CD4-positive, alpha-beta T cell treated with Interleukin-2 at 100 ng/mL for 4 hours (primary cell): ENCODE measurements at regions not wholly inside any gene's neighbourhood (a gene's known extent, or its start where the extent isn't known, plus 50 kb on each side); places are given as distances from the start of the nearest gene placed in this dataset.
"Not testable (repeated sequence)": the region's sequence is repeated elsewhere in the genome, so short reads cannot be mapped to it uniquely, and the experiment has no call there.

ENCODE experiments used
- DNase-seq: peaks from one replicate; pipeline ENCODE4 v3.0.0-alpha.2; 2020; ENCODE audit warnings: low spot score

GRCh38 chr13:65378484-65378883, 1851.7 kb downstream of the PCDH9 start:
- DNase-seq: no peak

DNA sequence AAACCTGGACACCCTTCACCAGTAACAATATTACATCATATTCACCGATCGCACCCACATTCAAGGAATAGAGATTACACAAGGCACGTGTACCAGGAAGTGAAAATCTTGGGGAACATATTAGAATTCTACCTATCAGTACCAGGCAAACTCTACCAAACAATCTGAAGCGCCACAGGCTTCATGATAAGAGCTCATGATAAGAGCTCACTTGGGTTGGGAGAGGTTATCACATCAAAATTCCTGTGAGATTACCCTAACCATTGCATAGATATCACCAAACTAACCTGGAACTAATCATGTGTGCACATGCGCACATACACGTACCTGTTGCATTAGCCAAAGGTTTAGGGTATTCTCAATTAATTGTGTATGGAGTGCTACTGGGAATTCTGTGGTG, 1861.3 kb downstream of the PCDH9 start:
- DNase-seq: no peak

DNA sequence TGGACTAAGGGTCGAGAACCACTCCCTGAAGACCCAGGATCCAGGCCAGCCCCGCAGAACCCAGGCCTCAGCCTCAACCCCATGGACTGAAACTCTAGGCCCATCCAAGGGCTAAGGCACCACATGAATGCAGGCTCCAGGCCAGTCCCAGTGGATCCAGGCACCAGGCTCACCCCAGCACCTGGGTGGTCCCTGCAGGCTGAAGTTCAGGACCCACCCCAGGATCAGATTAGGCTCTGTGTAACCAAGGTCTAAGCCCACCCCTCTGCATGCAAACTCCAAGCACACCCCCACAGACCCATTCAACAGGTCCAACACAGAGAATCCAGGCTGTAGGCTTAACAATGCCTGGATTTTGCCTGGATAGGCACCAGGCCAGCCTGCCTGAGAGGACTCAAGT, 1876.2 kb downstream of the PCDH9 start:
- no peak for DNase-seq

- DNase-seq: not testable (repeated sequence)
These were observed 1877.0 kb downstream of the PCDH9 start for GRCh38 chr13:65353150-65353549.

DNA sequence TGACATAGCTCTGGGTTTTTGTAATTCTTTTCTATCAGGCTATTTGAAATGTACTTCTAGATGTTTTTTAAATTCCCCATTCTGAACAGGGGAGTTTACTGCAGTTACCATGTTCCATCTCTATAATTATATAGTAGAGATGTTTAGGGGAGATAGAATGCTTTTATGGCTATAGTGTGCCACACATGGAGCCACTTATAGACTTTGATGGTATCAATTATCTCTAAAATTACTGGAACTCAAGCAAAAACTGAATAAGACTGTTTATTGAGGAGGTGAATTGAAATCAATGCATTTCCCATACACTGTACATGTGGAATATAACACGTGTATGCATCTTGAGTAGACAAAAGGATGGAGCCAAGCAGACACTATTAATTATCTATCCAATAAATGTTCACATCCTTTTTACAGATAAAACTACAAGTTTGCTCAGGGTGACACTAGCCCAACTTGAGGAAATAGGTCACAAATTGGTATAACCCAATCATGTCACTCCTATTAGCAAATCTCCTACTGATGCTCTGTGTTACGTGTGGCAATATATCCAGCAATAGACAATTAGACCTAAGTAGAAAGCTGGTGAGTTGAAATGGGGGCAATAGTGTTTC, 1882.6 kb downstream of the PCDH9 start:
- no peak for DNase-seq

DNA sequence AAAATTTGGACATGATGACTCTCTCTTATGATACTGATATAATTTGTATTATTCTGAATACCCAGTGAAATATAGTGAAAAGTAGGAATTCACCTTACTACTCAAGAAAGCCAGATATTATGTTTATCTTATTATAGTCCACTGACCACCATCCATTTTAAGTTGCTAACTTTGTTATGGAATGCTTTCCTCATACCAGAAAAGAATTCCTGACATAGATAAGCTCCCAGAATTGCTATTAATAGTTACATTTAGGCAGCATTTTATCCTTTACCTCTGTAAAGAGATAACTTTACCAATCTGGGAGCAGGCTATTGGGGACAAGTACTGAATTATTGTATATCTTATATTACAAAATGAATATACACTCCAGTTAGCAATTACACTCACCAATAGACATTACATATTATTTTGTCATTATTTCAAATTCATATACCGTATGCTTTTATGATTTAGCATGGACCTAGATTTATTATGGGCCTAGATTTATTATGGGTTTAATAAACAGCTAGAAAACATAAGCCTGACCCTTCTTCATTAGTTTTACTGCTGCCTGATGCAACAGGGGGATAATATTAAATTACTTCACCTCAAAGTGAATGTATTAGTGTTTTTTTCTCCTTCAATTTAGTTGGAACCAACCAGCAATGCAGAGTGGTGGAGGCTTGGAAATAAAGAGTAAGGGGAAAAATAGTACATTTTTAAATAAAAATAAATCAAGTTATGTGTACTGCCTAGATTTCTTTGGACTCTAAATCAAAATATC, 1886.1 kb downstream of the PCDH9 start:
- no peak for DNase-seq

DNA sequence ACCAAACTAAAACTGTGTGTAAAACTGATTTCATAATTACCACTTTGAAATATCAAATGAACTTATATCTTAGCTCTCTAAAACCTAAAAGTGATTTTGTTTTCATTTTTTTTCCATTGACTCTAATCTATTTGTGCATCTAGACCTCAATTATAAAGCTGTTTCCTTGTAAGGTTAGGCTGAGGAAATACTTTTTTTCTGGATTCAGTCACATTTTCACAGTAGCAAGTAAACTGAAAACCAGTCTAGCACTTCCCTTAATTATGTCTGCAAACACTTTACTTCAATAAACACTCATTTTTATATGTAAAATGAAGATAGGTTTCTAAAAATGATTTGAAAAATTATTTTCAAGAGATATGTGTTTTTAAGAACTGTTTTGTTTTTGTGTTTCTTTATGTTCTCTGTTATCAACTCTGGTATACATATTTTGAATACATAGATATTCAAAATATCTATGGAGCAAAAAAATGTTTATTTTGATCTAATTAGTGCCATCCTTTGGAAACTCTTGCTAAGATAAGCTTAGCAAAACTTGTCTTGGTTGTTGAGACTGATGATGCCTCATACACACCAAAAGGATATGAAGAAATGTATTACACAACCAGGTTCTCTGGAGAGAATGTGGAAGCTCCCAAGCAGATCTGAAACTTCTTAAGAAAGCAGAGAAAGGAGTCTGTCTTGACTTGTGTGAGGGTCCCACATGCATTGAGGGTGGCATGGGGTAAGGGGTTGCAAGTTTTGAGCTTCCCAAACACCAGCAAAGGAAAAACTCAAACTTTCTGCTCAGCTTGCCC, 1887.4 kb downstream of the PCDH9 start:
- DNase-seq: no peak

DNA sequence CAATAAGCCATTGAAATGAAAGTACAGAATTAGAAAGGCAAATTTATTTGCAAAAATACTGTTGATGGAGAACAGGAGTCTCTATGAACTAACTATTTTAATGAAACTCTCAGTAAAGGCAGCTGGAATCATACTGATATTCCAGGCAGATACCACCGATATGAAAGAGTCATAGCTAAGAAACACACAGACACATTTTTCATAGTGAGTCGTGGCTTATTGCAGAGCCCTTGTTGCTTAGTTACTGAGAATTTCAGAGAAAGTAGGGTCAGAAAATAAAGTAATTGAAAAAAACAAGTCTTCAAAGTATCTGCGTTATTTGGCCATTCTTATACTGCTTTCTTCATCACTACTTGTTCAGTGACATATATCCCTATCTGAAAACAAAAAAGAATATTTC, 1890.9 kb downstream of the PCDH9 start:
- no peak for DNase-seq

DNA sequence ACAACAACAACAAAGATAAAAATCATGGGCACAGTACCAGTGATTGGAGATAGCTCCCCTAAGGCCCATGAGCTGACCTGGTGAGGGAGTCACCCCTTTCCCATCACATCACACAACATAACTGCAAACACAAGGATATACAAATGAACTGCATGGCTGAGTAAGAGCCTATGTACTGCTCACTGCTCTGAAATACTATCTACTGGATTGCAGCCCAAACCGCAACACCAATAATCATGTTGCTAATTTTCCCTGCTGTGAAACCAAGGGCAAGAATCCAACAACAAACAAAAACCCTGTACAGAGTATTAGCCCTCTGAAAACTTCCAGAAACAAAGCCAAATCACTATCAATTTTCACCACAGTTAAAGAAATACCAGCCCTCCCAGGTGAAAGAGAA, 1893.2 kb downstream of the PCDH9 start:
- DNase-seq: no peak

- DNase-seq: no peak
These were observed 1893.9 kb downstream of the PCDH9 start for GRCh38 chr13:65336087-65336749.

DNA sequence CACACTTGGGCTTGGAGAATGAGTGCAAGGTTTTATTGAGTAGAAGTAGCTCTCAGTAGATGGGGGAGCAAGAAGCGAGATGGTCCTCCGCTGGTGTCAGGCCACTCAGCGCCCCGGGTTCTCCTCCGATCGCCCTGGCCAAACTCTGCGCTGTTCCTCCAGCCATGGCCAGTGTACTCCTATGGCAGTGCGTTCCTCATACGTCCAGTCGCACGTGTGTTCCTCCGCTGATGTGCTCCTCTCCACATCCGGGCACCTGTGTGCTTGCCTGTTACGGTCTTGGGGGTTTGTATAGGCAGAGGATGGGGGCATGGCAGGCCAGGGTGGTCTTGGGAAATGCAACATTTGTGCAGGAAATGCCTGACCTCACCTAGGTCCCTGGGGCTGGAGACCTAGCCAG, 1899.4 kb downstream of the PCDH9 start:
- DNase-seq: no peak

DNA sequence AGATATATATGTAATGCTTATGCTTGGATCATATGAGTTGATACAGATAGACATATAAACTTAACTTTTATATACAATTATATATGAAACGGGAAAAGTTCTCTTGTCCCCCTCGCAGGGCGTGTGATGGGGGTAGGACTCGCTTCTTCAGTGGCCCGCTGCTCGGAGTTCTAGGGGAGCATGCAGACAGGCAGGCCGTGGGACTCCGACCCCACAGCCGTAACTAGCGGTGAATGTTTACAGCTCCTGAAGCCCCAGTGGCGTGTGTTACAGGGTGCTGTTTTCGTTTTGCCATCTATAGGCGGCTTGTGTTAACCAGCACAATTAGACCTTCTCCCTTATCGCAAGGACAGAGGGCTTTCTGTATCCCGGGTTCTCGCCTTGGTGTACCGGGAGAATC, 1899.8 kb downstream of the PCDH9 start:
- no peak for DNase-seq

GRCh38 chr13:65323192-65323591, 1906.9 kb downstream of the PCDH9 start:
- not testable (repeated sequence) for DNase-seq

DNA sequence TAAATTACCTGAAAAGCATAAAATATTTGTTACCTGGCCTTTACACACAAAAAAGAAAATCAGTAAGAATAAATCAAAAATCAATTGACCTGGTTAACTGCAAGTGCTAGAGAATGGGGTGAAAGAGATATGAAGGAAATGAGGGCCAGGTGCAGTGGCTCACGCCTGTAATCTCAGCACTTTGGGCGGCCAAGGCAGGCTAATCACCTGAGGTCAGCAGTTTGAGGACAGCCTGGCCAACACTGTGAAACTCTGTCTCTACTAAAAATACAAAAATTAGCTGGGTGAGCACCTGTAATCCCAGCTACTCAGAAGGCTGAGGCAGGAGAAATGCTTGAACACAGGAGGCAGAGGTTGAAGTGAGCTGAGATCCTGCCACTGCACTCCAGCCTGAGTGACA, 1908.7 kb downstream of the PCDH9 start:
- DNase-seq: not testable (repeated sequence)

- no peak for DNase-seq
These were observed 1916.1 kb downstream of the PCDH9 start for GRCh38 chr13:65314008-65314407.

GRCh38 chr13:65310663-65311328, 1919.3 kb downstream of the PCDH9 start:
- no peak for DNase-seq

DNA sequence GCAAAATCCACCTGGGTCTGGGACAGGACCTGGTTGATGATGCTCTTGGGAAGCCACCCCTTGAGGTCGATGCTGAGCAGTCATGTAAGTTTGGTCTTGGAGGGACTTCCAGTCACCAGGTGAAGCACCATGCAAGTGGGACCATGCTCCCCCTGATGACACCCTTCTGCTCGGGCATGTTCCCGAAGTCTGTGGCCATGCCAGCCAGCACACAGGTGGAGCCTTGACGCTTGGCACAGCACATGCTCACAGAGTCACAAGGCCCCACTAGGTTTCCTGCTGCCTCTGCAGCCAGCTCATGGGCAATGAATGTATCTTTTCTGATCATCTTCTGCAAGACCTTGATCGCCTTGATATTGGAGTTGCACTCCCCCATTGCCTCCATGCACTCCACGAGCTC, 1920.2 kb downstream of the PCDH9 start:
- DNase-seq: no peak

- DNase-seq: not testable (repeated sequence)
These were observed 1921.4 kb downstream of the PCDH9 start for GRCh38 chr13:65308729-65309128.

GRCh38 chr13:65307056-65307455, 1923.1 kb downstream of the PCDH9 start:
- DNase-seq: no peak

DNA sequence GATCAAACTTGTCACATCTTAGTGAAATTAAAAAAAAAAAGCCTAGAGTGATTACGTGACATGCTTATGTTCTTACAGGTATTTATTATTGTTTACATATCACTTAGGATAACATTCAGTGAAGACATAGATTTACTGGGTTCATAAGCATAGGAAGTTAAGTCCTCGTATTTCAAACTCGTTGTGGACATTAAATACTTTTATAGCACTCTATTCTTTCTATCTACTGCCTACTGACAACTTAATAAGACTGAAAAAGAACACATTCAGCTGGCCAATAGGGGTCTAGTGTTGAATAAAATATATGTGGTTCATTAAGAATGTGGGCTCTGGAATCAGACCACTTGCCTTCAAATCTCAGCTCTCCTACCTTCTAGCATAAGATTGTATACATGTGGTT, 1927.4 kb downstream of the PCDH9 start:
- no peak for DNase-seq

- no peak for DNase-seq
These were observed 1928.6 kb downstream of the PCDH9 start for GRCh38 chr13:65301506-65301905.

GRCh38 chr13:65300220-65300619, 1929.9 kb downstream of the PCDH9 start:
- DNase-seq: no peak
